ENCODE measurements at regions not wholly inside any gene's neighbourhood (a gene's known extent, or its start where the extent isn't known, plus 50 kb on each side); places are given as distances from the start of the nearest gene placed in this dataset.

- TF ChIP-seq POLR2A (IDR thresholded peaks at IDR 0.05) (no peak), POLR2AphosphoS5 (IDR thresholded peaks at IDR 0.05) (no peak), CTCF (IDR thresholded peaks at IDR 0.05) (no peak)
- no peaks in the 10 kb centered on the region for H3K9me3 ChIP-seq
- no peaks in the 10 kb centered on the region for H3K4me1 ChIP-seq (replicated peaks)
- peaks cover 2% of the 10 kb centered on the region for H3K27me3 ChIP-seq (replicated peaks; ENCODE audit: insufficient read depth)
- H3K36me3 ChIP-seq, result no peaks in the 10 kb centered on the region
- intact Hi-C loops (cut with DNase I), result no loop called here
- no peak for DNase-seq (ENCODE audit: low spot score)
- H3K27ac ChIP-seq, result no peak overlapping the region
- no peak overlapping the region for H3K4me3 ChIP-seq
- WGBS, result 85% methylated on average over 1 of the region's 1 CpG
Observed at GRCh38 chr2:129751409-129751808, 228.1 kb upstream of the RAB6C start.

- DNase-seq (ENCODE audit: low spot score), result no peak
Observed at GRCh38 chr2:129752176-129752575, 227.3 kb upstream of the RAB6C start.

GRCh38 chr2:129752686-129753085 lies 226.8 kb upstream of the RAB6C start:
- H3K27me3 ChIP-seq (replicated peaks; ENCODE audit: insufficient read depth), result peaks cover 2% of the 10 kb centered on the region
- intact Hi-C loops (cut with DNase I), result no loop called here
- TF ChIP-seq POLR2AphosphoS5 (IDR thresholded peaks at IDR 0.05) (no peak), CTCF (IDR thresholded peaks at IDR 0.05) (no peak), POLR2A (IDR thresholded peaks at IDR 0.05) (no peak)
- no peak for DNase-seq (ENCODE audit: low spot score)
- no peak overlapping the region for H3K4me3 ChIP-seq
- 93% methylated on average over 10 of the region's 10 CpGs for WGBS
- H3K36me3 ChIP-seq, result no peaks in the 10 kb centered on the region
- no peaks in the 10 kb centered on the region for H3K4me1 ChIP-seq (replicated peaks)
- H3K9me3 ChIP-seq, result no peaks in the 10 kb centered on the region
- no peak overlapping the region for H3K27ac ChIP-seq

More at GRCh38 chr2:129752176-129752575, 227.3 kb upstream of the RAB6C start:
- no peaks in the 10 kb centered on the region for H3K36me3 ChIP-seq
- H3K9me3 ChIP-seq, result no peaks in the 10 kb centered on the region
- WGBS, result 85% methylated on average over 3 of the region's 3 CpGs
- no peak overlapping the region for H3K4me3 ChIP-seq
- TF ChIP-seq POLR2AphosphoS5 (IDR thresholded peaks at IDR 0.05), result no peak
- TF ChIP-seq CTCF (IDR thresholded peaks at IDR 0.05), result no peak
- no peak for TF ChIP-seq POLR2A (IDR thresholded peaks at IDR 0.05)
- no peak overlapping the region for H3K27ac ChIP-seq
- H3K4me1 ChIP-seq (replicated peaks), result no peaks in the 10 kb centered on the region
- intact Hi-C loops (cut with DNase I), result no loop called here
- H3K27me3 ChIP-seq (replicated peaks; ENCODE audit: insufficient read depth), result peaks cover 2% of the 10 kb centered on the region

- intact Hi-C loops (cut with DNase I), result no loop called here
- DNase-seq (ENCODE audit: low spot score), result no peak
- Histone ChIP-seq H3K4me1 (replicated peaks) (no peaks in the 10 kb centered on the region), H3K27me3 (replicated peaks; ENCODE audit: insufficient read depth) (peaks cover 2% of the 10 kb centered on the region), H3K9me3 (no peaks in the 10 kb centered on the region), H3K36me3 (no peaks in the 10 kb centered on the region), H3K4me3 (no peak overlapping the region), H3K27ac (no peak overlapping the region)
- TF ChIP-seq POLR2A (IDR thresholded peaks at IDR 0.05), result no peak
- no peak for TF ChIP-seq POLR2AphosphoS5 (IDR thresholded peaks at IDR 0.05)
- TF ChIP-seq CTCF (IDR thresholded peaks at IDR 0.05), result no peak
- WGBS, result 86% methylated on average over 8 of the region's 8 CpGs
Observed at GRCh38 chr2:129753261-129753660, 226.2 kb upstream of the RAB6C start.

- no peak for TF ChIP-seq POLR2A (IDR thresholded peaks at IDR 0.05)
- TF ChIP-seq CTCF (IDR thresholded peaks at IDR 0.05), result no peak
- peak; percentile 17 for TF ChIP-seq POLR2AphosphoS5 (IDR thresholded peaks at IDR 0.05)
- no peak overlapping the region for H3K4me3 ChIP-seq
- DNase-seq (ENCODE audit: low spot score), result peak; percentile 17
- peaks cover 2% of the 10 kb centered on the region for H3K27me3 ChIP-seq (replicated peaks; ENCODE audit: insufficient read depth)
- 71% methylated on average over 14 of the region's 14 CpGs for WGBS
- H3K36me3 ChIP-seq, result no peaks in the 10 kb centered on the region
- H3K9me3 ChIP-seq, result no peaks in the 10 kb centered on the region
- H3K27ac ChIP-seq, result no peak overlapping the region
- no peaks in the 10 kb centered on the region for H3K4me1 ChIP-seq (replicated peaks)
- intact Hi-C loops (cut with DNase I), result no loop called here
Observed at GRCh38 chr2:129754421-129754820, 225.0 kb upstream of the RAB6C start.

Measured in prostate gland (tissue), 2 donors.